GM12873 (cell line): ENCODE measurements at regions not wholly inside any gene's neighbourhood (a gene's known extent, or its start where the extent isn't known, plus 50 kb on each side); places are given as distances from the start of the nearest gene placed in this dataset.

Experiments used
- CTCF ChIP-seq: IDR thresholded peaks from 2 replicates; pipeline ENCODE4 v1.5.1; 2012; ENCODE audit warnings: low read depth, mild to moderate bottlenecking, moderate library complexity, low read length, control low read depth; ENCODE audit not compliant: insufficient read depth; ENCODE audit errors: missing control alignments

- TF ChIP-seq CTCF, result no peak
Observed at GRCh38 chr12:30308010-30308717, 387.5 kb downstream of the IPO8 start.

- TF ChIP-seq CTCF, result no peak
Observed at GRCh38 chr12:30304528-30304927, 391.1 kb downstream of the IPO8 start.

GRCh38 chr12:30301291-30301690, 394.4 kb downstream of the IPO8 start:
- TF ChIP-seq CTCF, result no peak

GRCh38 chr12:30296486-30296885, 399.2 kb downstream of the IPO8 start:
- no peak for TF ChIP-seq CTCF

GRCh38 chr12:30286345-30286926, 409.2 kb downstream of the IPO8 start:
- TF ChIP-seq CTCF, result peak; percentile 38

- TF ChIP-seq CTCF, result no peak
Observed at GRCh38 chr12:30278401-30278800, 417.3 kb downstream of the IPO8 start.

- TF ChIP-seq CTCF, result no peak
Observed at GRCh38 chr12:30269496-30269895, 426.2 kb downstream of the IPO8 start.
